Transverse colon (tissue), 4 donors: ENCODE measurements at regions not wholly inside any gene's neighbourhood (a gene's known extent, or its start where the extent isn't known, plus 50 kb on each side); places are given as distances from the start of the nearest gene placed in this dataset.

Source experiments
- DNase-seq: peaks from one replicate; pipeline ENCODE4 v3.0.0-alpha.2; 2019
- H3K27ac ChIP-seq, 4 donors: fragments of 200-600 bp; sonication (generic); 2 replicates each; pipeline ENCODE4 v1.5.1; 2016 to 2018; ENCODE audit warnings: inconsistent platforms in 4 of 4
- H3K27me3 ChIP-seq: fragments of 200-600 bp; sonication (generic); 2 replicates; pipeline ENCODE4 v1.5.1; 2017; ENCODE audit warnings: inconsistent platforms
- H3K36me3 ChIP-seq, 4 donors: fragments of 200-600 bp; sonication (generic); 2 replicates each; pipeline ENCODE4 v1.5.1; 2017 to 2019; ENCODE audit warnings: inconsistent platforms in 4 of 4
- H3K4me1 ChIP-seq, 4 donors: fragments of 200-600 bp; sonication (generic); 2 replicates each; pipeline ENCODE4 v1.5.1; 2017 to 2020; ENCODE audit warnings: inconsistent platforms in 4 of 4
- H3K4me3 ChIP-seq, 4 donors: fragments of 200-600 bp; sonication (generic); 1 replicate in 1 of 4; 2 replicates in 3 of 4; pipeline versions ENCODE4 v1.5.1 to v1.6.1; 2017 to 2019; ENCODE audit warnings: inconsistent platforms in 4 of 4
- H3K9me3 ChIP-seq, 2 donors: fragments of 200-600 bp; sonication (generic); 2 replicates each; pipeline ENCODE4 v1.5.1; 2017 to 2019; ENCODE audit warnings: inconsistent platforms in 2 of 2
- CTCF ChIP-seq, 5 experiments: fragments of 200-600 bp in 3 of 5; fragments of 450-650 bp in 2 of 5; sonication (generic) in 3 of 5; IDR thresholded peaks; 1 replicate in 2 of 5; 2 replicates in 3 of 5; pipeline ENCODE4 v1.5.1; 2016 to 2017; ENCODE audit warnings: antibody characterized with exemption in 5 of 5, inconsistent platforms in 3 of 5, mild to moderate bottlenecking in 2 of 5, moderate library complexity in 1 of 5
- EP300 ChIP-seq: sonication (generic); formaldehyde crosslinking; IDR thresholded peaks from one replicate; pipeline ENCODE4 v1.6.1; 2017; ENCODE audit warnings: antibody characterized with exemption, low read depth
- POLR2A ChIP-seq: fragments of 450-650 bp; IDR thresholded peaks from one replicate; pipeline ENCODE4 v1.6.1; 2016; ENCODE audit warnings: antibody characterized with exemption, mild to moderate bottlenecking, moderate library complexity
- POLR2AphosphoS5 ChIP-seq, 3 donors: sonication (generic); formaldehyde crosslinking; IDR thresholded peaks; one replicate each; pipeline ENCODE4 v1.6.1; 2016; ENCODE audit warnings: antibody characterized with exemption in 3 of 3
- WGBS, 2 donors: methylation state at CpG; one replicate each; pipeline ENCODE4 v1.1.5; 2018; ENCODE audit warnings: low coverage in 1 of 2; 5-methylcytosine and 5-hydroxymethylcytosine counted together
- in situ Hi-C, 4 donors: fragments of 200-750 bp; cut with MboI; loops; one replicate each; pipeline versions ENCODE4 v1.15.0 to v1.15.1; 2017; ENCODE audit warnings: low sequenced_read_pairs in 3 of 4, low pct_ligation_motif_present in 1 of 4, low pct_unique_long_range_greater_than_20kb in 1 of 4
- intact Hi-C: fragments of 100-400 bp; cut with DNase I; formaldehyde crosslinking; loops from one replicate; pipeline ENCODE4 v1.15.1; 2023; ENCODE audit warnings: low total_unique reads

- H3K9me3 ChIP-seq, result no peaks in the 10 kb centered on the region
- no peak for TF ChIP-seq POLR2A
- no peak for TF ChIP-seq CTCF (IDR thresholded peaks at IDR 0.05)
- H3K4me1 ChIP-seq, result no peaks in the 10 kb centered on the region
- in situ Hi-C loops (no loop called here), intact Hi-C loops (no loop called here)
- H3K36me3 ChIP-seq, result no peaks in the 10 kb centered on the region
- DNase-seq, result no peak
- no peak overlapping the region for H3K4me3 ChIP-seq
- no peak overlapping the region for H3K27ac ChIP-seq
- H3K27me3 ChIP-seq, result no peaks in the 10 kb centered on the region
Observed at GRCh38 chr7:13411151-13411550, 578.3 kb downstream of the ETV1 start.

- no peaks in the 10 kb centered on the region for H3K4me1 ChIP-seq
- no peaks in the 10 kb centered on the region for H3K36me3 ChIP-seq
- in situ Hi-C loops (no loop called here), intact Hi-C loops (no loop called here)
- WGBS, 2 donors, result 74 to 78% methylated on average over 3 of the region's 3 CpGs
- no peak for TF ChIP-seq CTCF (IDR thresholded peaks at IDR 0.05)
- TF ChIP-seq POLR2AphosphoS5 (IDR thresholded peaks at IDR 0.05), result no peak
- TF ChIP-seq EP300, result no peak
- TF ChIP-seq POLR2A, result no peak
- H3K9me3 ChIP-seq, result no peaks in the 10 kb centered on the region
- H3K4me3 ChIP-seq, result no peak overlapping the region
- no peak overlapping the region for H3K27ac ChIP-seq
- no peak for DNase-seq
- H3K27me3 ChIP-seq, result no peaks in the 10 kb centered on the region
Observed at GRCh38 chr7:13411636-13412035, 577.8 kb downstream of the ETV1 start.

GRCh38 chr7:13414181-13414580 is 575.3 kb downstream of the ETV1 start:
- Histone ChIP-seq H3K36me3 (no peaks in the 10 kb centered on the region), H3K9me3 (no peaks in the 10 kb centered on the region), H3K4me3 (no peak overlapping the region), H3K27me3 (no peaks in the 10 kb centered on the region), H3K27ac (no peak overlapping the region), H3K4me1 (no peaks in the 10 kb centered on the region)
- DNase-seq, result no peak
- in situ Hi-C loops (no loop called here), intact Hi-C loops (no loop called here)
- TF ChIP-seq CTCF (IDR thresholded peaks at IDR 0.05) (no peak), POLR2A (no peak), POLR2AphosphoS5 (IDR thresholded peaks at IDR 0.05) (no peak), EP300 (no peak)

- H3K9me3 ChIP-seq, result no peaks in the 10 kb centered on the region
- H3K4me3 ChIP-seq, result no peak overlapping the region
- TF ChIP-seq EP300 (no peak), POLR2AphosphoS5 (IDR thresholded peaks at IDR 0.05) (no peak), POLR2A (no peak), CTCF (IDR thresholded peaks at IDR 0.05) (no peak)
- H3K27ac ChIP-seq, result no peak overlapping the region
- 46 to 56% methylated on average over 3 to 5 of the region's 5 CpGs for WGBS, 2 donors
- no peaks in the 10 kb centered on the region for H3K36me3 ChIP-seq
- H3K4me1 ChIP-seq, result no peaks in the 10 kb centered on the region
- intact Hi-C loops, result no loop called here
- no peak for DNase-seq
- in situ Hi-C loops, result no loop called here
- no peaks in the 10 kb centered on the region for H3K27me3 ChIP-seq
Observed at GRCh38 chr7:13414661-13415107, 574.8 kb downstream of the ETV1 start.
